K562 (cell line): ENCODE measurements at regions not wholly inside any gene's neighbourhood (a gene's known extent, or its start where the extent isn't known, plus 50 kb on each side); places are given as distances from the start of the nearest gene placed in this dataset.

Experiments used
- POLR2AphosphoS5 ChIP-seq: IDR thresholded peaks from 2 replicates; pipeline ENCODE4 v1.6.1; 2011; ENCODE audit warnings: mild to moderate bottlenecking, low read depth, low read length, moderate library complexity; ENCODE audit not compliant: control insufficient read depth, insufficient read depth
- TF ChIP-seq, protein P1 (sequence below): sonication (generic); formaldehyde crosslinking; IDR thresholded peaks from 2 replicates; pipeline ENCODE4 v1.4.0; 2020; ENCODE audit warnings: mild to moderate bottlenecking, missing genetic modification reagents

DNA sequence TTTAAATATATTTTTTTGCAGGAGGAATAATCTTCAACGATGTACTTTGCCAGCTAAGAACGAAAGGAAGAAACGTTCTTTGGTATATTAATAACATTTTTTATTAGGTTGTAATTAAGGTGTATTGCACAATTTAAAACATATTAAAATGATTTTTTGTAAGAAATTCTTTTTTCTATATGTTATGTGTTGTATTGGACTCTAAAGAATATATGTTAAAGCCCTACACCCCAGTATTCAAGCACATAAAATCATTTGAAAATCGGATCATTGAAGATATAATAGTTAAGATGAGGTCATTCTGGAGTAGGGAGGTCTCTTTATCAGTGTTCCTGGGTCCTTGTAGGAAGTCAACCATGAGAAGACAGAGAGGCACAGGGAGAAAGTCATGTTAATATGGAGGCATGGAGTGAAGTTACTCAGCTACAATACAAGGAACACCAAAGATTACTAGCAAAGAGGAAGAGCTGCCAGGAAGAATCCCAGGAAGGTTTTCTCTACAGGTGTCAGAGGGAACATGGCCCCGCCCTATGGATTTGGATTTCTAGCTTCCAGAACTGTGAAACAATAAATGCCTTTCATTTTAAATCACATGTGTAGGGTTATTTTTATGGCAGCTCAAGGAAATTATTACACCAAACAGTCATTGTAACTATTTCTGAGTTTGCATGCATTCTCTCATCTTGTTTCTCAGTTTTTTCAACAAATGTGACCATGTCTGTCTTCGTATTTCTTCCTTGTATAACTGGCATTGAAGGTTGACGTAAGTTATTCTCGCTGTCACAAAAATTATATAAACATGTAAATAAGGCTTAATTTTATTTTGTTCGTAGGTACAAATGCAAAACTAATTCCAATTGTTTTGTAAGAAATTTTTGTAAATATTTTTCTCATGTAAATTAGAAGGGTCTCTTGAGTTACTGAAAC is 75.4 kb upstream of the VPREB1 start:
- TF ChIP-seq, protein P1, sequence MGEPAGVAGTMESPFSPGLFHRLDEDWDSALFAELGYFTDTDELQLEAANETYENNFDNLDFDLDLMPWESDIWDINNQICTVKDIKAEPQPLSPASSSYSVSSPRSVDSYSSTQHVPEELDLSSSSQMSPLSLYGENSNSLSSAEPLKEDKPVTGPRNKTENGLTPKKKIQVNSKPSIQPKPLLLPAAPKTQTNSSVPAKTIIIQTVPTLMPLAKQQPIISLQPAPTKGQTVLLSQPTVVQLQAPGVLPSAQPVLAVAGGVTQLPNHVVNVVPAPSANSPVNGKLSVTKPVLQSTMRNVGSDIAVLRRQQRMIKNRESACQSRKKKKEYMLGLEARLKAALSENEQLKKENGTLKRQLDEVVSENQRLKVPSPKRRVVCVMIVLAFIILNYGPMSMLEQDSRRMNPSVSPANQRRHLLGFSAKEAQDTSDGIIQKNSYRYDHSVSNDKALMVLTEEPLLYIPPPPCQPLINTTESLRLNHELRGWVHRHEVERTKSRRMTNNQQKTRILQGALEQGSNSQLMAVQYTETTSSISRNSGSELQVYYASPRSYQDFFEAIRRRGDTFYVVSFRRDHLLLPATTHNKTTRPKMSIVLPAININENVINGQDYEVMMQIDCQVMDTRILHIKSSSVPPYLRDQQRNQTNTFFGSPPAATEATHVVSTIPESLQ (CRISPR knock-in tag), result no peak
- TF ChIP-seq POLR2AphosphoS5, result no peak
